Stimulated activated CD4-positive, alpha-beta T cell treated with anti-CD3 and anti-CD28 coated beads, TNF-alpha, amount 100 ng/mL, for 48 hours (primary cell): ENCODE measurements at regions not wholly inside any gene's neighbourhood (a gene's known extent, or its start where the extent isn't known, plus 50 kb on each side); places are given as distances from the start of the nearest gene placed in this dataset.

Source experiments
- DNase-seq, 3 donors: peaks; one replicate each; pipeline ENCODE4 v3.0.0-alpha.2; 2020; ENCODE audit warnings: low read depth in 3 of 3

GRCh38 chr7:156223935-156224832 is 411.9 kb upstream of the SHH start:
- DNase-seq: no peak

GRCh38 chr7:156222611-156223010 is 410.3 kb upstream of the SHH start:
- no peak for DNase-seq

GRCh38 chr7:156222151-156222550 is 409.9 kb upstream of the SHH start:
- DNase-seq: no peak

GRCh38 chr7:156220701-156221100 is 408.4 kb upstream of the SHH start:
- DNase-seq: no peak

GRCh38 chr7:156220078-156220605 is 407.9 kb upstream of the SHH start:
- DNase-seq: no peak

- no peak for DNase-seq
These were observed 407.2 kb upstream of the SHH start for GRCh38 chr7:156219307-156220077.

- DNase-seq: no peak
These were observed 406.5 kb upstream of the SHH start for GRCh38 chr7:156218544-156219306.

GRCh38 chr7:156217803-156218202 is 405.5 kb upstream of the SHH start:
- DNase-seq: no peak

GRCh38 chr7:156209087-156209486 is 396.8 kb upstream of the SHH start:
- no peak for DNase-seq

GRCh38 chr7:156207306-156207705 is 395.0 kb upstream of the SHH start:
- DNase-seq: no peak

- no peak for DNase-seq
These were observed 393.9 kb upstream of the SHH start for GRCh38 chr7:156206174-156206573.

GRCh38 chr7:156204820-156205219 is 392.6 kb upstream of the SHH start:
- DNase-seq: no peak

GRCh38 chr7:156203923-156204322 is 391.7 kb upstream of the SHH start:
- no peak for DNase-seq

- DNase-seq: no peak
These were observed 386.0 kb upstream of the SHH start for GRCh38 chr7:156198277-156198676.

GRCh38 chr7:156196649-156197048 is 384.4 kb upstream of the SHH start:
- no peak for DNase-seq

- no peak for DNase-seq
These were observed 383.0 kb upstream of the SHH start for GRCh38 chr7:156195276-156195675.

GRCh38 chr7:156194813-156195212 is 382.6 kb upstream of the SHH start:
- no peak for DNase-seq

GRCh38 chr7:156192921-156193320 is 380.7 kb upstream of the SHH start:
- no peak for DNase-seq

- no peak for DNase-seq
These were observed 378.8 kb upstream of the SHH start for GRCh38 chr7:156191090-156191489.

- DNase-seq: no peak
These were observed 372.8 kb upstream of the SHH start for GRCh38 chr7:156185076-156185475.

- no peak for DNase-seq
These were observed 371.9 kb upstream of the SHH start for GRCh38 chr7:156184164-156184563.
